Neuronal stem cell (in vitro differentiated cells): ENCODE measurements at regions not wholly inside any gene's neighbourhood (a gene's known extent, or its start where the extent isn't known, plus 50 kb on each side); places are given as distances from the start of the nearest gene placed in this dataset.
"Not testable (repeated sequence)": the region's sequence is repeated elsewhere in the genome, so short reads cannot be mapped to it uniquely, and the experiment has no call there.

Experiments
- DNase-seq: peaks from one replicate; pipeline ENCODE4 v3.0.0-alpha.2; 2013; ENCODE audit warnings: low spot score
- H2AFZ ChIP-seq: one replicate; pipeline ENCODE4 v1.6.1; 2013; ENCODE audit warnings: mild to moderate bottlenecking, low read length, inconsistent platforms
- H2AK5ac ChIP-seq: 2 replicates; pipeline ENCODE4 v1.6.1; 2013; ENCODE audit warnings: low read depth, mild to moderate bottlenecking, inconsistent platforms, low read length, moderate library complexity, mixed read lengths
- H2BK120ac ChIP-seq: 2 replicates; pipeline ENCODE4 v1.6.1; 2013; ENCODE audit warnings: low read depth, mild to moderate bottlenecking, inconsistent platforms, low read length, moderate library complexity, mixed read lengths
- H2BK12ac ChIP-seq: one replicate; pipeline ENCODE4 v1.6.1; 2013; ENCODE audit warnings: low read length, inconsistent platforms
- H2BK15ac ChIP-seq: 2 replicates; pipeline ENCODE4 v1.6.1; 2013; ENCODE audit warnings: mild to moderate bottlenecking, low read length, inconsistent platforms, mixed read lengths
- H2BK5ac ChIP-seq: one replicate; pipeline ENCODE4 v1.6.1; 2013; ENCODE audit warnings: inconsistent platforms, mild to moderate bottlenecking, low read length, moderate library complexity
- H3K14ac ChIP-seq: one replicate; pipeline ENCODE4 v1.6.1; 2013; ENCODE audit warnings: low read length, inconsistent platforms
- H3K18ac ChIP-seq: 2 replicates; pipeline ENCODE4 v1.6.1; 2013; ENCODE audit warnings: low read length, inconsistent platforms
- H3K23ac ChIP-seq: 2 replicates; pipeline ENCODE4 v1.6.1; 2013; ENCODE audit warnings: low read depth, mild to moderate bottlenecking, mixed read lengths, low read length, inconsistent platforms; ENCODE audit not compliant: poor library complexity
- H3K27ac ChIP-seq: replicated peaks from 3 replicates; pipeline ENCODE4 v1.5.1; 2013; ENCODE audit warnings: low read length, inconsistent platforms
- H3K27me3 ChIP-seq, 3 experiments: 2 replicates each; pipeline ENCODE4 v1.6.1; 2013; ENCODE audit warnings: low read length in 3 of 3, mild to moderate bottlenecking in 2 of 3, inconsistent platforms in 1 of 3, low read depth in 1 of 3, mixed read lengths in 1 of 3, moderate library complexity in 1 of 3; ENCODE audit not compliant: control insufficient read depth in 3 of 3, insufficient read depth in 3 of 3
- H3K36me3 ChIP-seq, 2 donors: replicated peaks in 1 of 2; 2 replicates each; pipeline ENCODE4 v1.6.1; 2013; ENCODE audit warnings: low read length in 2 of 2; ENCODE audit not compliant: control insufficient read depth in 2 of 2, insufficient read depth in 2 of 2
- H3K4ac ChIP-seq: 2 replicates; pipeline ENCODE4 v1.6.1; 2013; ENCODE audit warnings: inconsistent platforms, mild to moderate bottlenecking, low read length, moderate library complexity
- H3K4me1 ChIP-seq, 2 donors: 1 replicate in 1 of 2; 2 replicates in 1 of 2; pipeline ENCODE4 v1.6.1; 2013; ENCODE audit warnings: low read length in 2 of 2, low read depth in 1 of 2; ENCODE audit not compliant: control insufficient read depth in 2 of 2, insufficient read depth in 1 of 2
- H3K4me2 ChIP-seq: one replicate; pipeline ENCODE4 v1.6.1; 2013; ENCODE audit warnings: mild to moderate bottlenecking, low read length, inconsistent platforms; ENCODE audit not compliant: insufficient read depth, poor library complexity, severe bottlenecking
- H3K4me3 ChIP-seq, 2 donors: 2 replicates each; pipeline ENCODE4 v1.5.1; 2013; ENCODE audit warnings: low read length in 2 of 2, mild to moderate bottlenecking in 2 of 2, inconsistent platforms in 1 of 2, moderate library complexity in 1 of 2
- H3K79me1 ChIP-seq: one replicate; pipeline ENCODE4 v1.6.1; 2013; ENCODE audit warnings: low read depth, mild to moderate bottlenecking, inconsistent platforms, low read length, moderate library complexity
- H3K9ac ChIP-seq: one replicate; pipeline ENCODE4 v1.6.1; 2013; ENCODE audit warnings: mild to moderate bottlenecking, low read depth, low read length, inconsistent platforms; ENCODE audit not compliant: poor library complexity
- H3K9me3 ChIP-seq, 2 donors: replicated peaks in 1 of 2; 2 replicates each; pipeline versions ENCODE3 to v1.6.1; 2013; ENCODE audit warnings: low read length in 2 of 2, mild to moderate bottlenecking in 2 of 2, inconsistent platforms in 1 of 2, low read depth in 1 of 2, mixed read lengths in 1 of 2, moderate library complexity in 1 of 2; ENCODE audit not compliant: control insufficient read depth in 2 of 2, insufficient read depth in 1 of 2
- H4K8ac ChIP-seq: one replicate; pipeline ENCODE4 v1.6.1; 2013; ENCODE audit warnings: low read depth, mild to moderate bottlenecking, inconsistent platforms, low read length, moderate library complexity
- H4K91ac ChIP-seq: one replicate; pipeline ENCODE4 v1.6.1; 2013; ENCODE audit warnings: low read length, low read depth, mild to moderate bottlenecking, inconsistent platforms; ENCODE audit not compliant: poor library complexity
- WGBS, 2 donors: extraction: QIAGEN DNeasy Blood & Tissue Kit; methylation state at CpG; one replicate each; pipeline ENCODE4 v1.1.7; 2013; ENCODE audit warnings: missing lambda C conversion rate in 2 of 2, mixed read lengths in 1 of 2; ENCODE audit not compliant: insufficient read length in 2 of 2, insufficient replicate concordance in 1 of 2; ENCODE audit errors: extremely low coverage in 2 of 2; 5-methylcytosine and 5-hydroxymethylcytosine counted together

DNA sequence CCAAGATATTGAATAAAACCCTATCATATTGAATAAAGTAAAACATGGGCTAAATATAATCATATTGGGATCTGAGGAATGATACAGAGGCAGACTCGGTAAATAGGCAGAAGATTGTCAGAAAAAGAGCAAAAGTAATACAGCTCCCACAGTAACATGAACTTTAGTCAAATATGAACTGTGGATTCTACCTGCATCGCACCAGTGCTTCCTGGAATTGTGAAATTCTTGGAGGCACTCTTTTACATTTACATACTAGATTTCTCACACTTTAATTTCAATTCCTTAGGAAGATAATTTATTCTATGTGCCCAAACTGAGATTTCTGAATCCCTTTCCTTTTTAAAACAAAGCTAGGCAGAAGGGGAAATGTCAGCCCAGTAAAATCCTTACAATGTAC, 325.1 kb upstream of the SLC39A10 start:
- no peak for DNase-seq
- Histone ChIP-seq H2AFZ (no peak overlapping the region), H3K27ac (no peak overlapping the region), H3K14ac (no peak overlapping the region), H3K79me1 (no peaks in the 10 kb centered on the region), H4K8ac (no peak overlapping the region), H3K9me3 (no peaks in the 10 kb centered on the region), H3K4me1 (no peaks in the 10 kb centered on the region), H3K4me3 (no peak overlapping the region), H3K18ac (no peak overlapping the region), H3K9ac (no peak overlapping the region), H2BK120ac (no peak overlapping the region), H2BK15ac (no peak overlapping the region), H3K4me2 (no peak overlapping the region), H2AK5ac (no peak overlapping the region), H3K4ac (no peak overlapping the region), H3K27me3 (no peaks in the 10 kb centered on the region), H4K91ac (no peak overlapping the region), H3K23ac (no peak overlapping the region), H3K36me3 (no peaks in the 10 kb centered on the region), H2BK5ac (no peak overlapping the region), H2BK12ac (no peak overlapping the region)
- WGBS, 2 donors: no CpG with 5 or more reads among the region's 2 CpGs

DNA sequence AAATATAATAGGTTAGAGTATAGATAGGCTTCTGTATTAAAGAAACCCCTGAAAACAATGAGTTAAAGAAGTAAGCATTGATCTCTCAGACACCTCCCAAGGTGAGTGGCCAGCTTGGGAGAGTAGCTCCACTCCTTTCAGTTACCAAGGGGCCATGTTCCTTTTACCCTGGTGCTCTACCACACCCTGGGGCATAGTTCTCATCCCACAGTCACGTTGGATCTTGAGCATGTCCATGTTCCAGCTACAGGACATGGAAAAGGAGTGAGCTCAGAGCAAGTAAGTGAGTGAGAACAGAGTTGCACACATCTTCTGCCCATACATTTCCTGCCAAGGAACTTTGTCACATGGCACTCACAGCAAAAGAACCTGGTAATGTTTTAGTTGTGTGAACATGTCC, 325.9 kb upstream of the SLC39A10 start:
- Histone ChIP-seq H3K9ac (no peak overlapping the region), H4K8ac (no peak overlapping the region), H3K4me1 (no peaks in the 10 kb centered on the region), H3K27ac (no peak overlapping the region), H3K27me3 (no peaks in the 10 kb centered on the region), H2BK120ac (no peak overlapping the region), H3K79me1 (no peaks in the 10 kb centered on the region), H4K91ac (no peak overlapping the region), H3K23ac (no peak overlapping the region), H2BK5ac (no peak overlapping the region), H3K9me3 (no peaks in the 10 kb centered on the region), H2BK15ac (no peak overlapping the region), H2BK12ac (no peak overlapping the region), H3K4me3 (no peak overlapping the region), H3K4me2 (no peak overlapping the region), H3K36me3 (no peaks in the 10 kb centered on the region), H2AFZ (no peak overlapping the region), H2AK5ac (no peak overlapping the region), H3K14ac (no peak overlapping the region), H3K4ac (no peak overlapping the region), H3K18ac (no peak overlapping the region)
- DNase-seq: no peak
- WGBS, 2 donors: no CpG with 5 or more reads among the region's 1 CpG

DNA sequence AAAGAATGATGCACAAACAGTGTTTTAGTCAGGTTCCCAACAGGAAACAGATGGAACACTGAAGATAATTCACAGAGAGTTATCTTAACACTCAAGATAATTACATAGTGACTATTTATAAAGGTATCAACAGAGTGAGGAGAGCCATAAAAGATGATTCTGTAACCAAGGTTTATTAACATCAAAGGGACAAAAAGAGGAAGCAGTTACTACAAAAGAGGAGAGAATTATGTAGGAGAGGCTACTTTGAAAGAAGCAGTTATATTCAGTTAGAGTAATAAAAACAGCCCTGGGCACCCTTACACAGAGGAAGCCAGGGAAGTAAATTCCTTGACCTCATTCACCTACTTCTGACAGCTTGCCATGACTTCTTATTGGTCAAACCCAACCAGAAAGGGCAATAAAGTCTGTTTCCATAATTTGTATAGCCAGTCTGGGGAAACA, 326.5 kb upstream of the SLC39A10 start:
- Histone ChIP-seq H3K4me3 (no peak overlapping the region), H3K18ac (no peak overlapping the region), H3K4ac (no peak overlapping the region), H2BK120ac (no peak overlapping the region), H3K4me2 (no peak overlapping the region), H4K8ac (no peak overlapping the region), H2BK5ac (no peak overlapping the region), H3K9ac (no peak overlapping the region), H3K14ac (no peak overlapping the region), H3K4me1 (no peaks in the 10 kb centered on the region), H3K36me3 (no peaks in the 10 kb centered on the region), H3K23ac (no peak overlapping the region), H2AFZ (no peak overlapping the region), H3K27ac (no peak overlapping the region), H2AK5ac (no peak overlapping the region), H3K9me3 (no peaks in the 10 kb centered on the region), H2BK12ac (no peak overlapping the region), H2BK15ac (no peak overlapping the region), H3K79me1 (no peaks in the 10 kb centered on the region), H3K27me3 (no peaks in the 10 kb centered on the region), H4K91ac (no peak overlapping the region)
- DNase-seq: no peak

DNA sequence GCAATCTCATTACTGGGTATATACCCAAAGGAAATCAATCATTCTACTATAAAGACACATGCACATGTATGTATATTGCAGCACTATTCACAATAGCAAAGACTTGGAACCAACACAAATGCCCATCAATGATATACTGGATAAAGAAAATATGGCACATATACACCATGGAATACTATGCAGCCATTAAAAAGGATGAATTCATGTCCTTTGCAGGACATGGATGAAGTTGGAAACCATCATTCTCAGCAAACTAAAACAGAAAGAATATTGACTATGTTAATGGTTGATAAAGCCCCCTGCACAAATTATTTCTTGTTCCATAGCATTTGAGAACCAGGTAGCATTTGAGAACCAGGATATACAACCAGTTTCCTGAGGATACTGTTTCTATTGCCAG, 327.2 kb upstream of the SLC39A10 start:
- H3K23ac ChIP-seq, H3K4me3 ChIP-seq, H4K8ac ChIP-seq, H3K27me3 ChIP-seq, H3K14ac ChIP-seq, H3K4me2 ChIP-seq, H3K4me1 ChIP-seq, H3K9ac ChIP-seq, H2AK5ac ChIP-seq, H2BK120ac ChIP-seq, H3K36me3 ChIP-seq, H3K9me3 ChIP-seq, H2AFZ ChIP-seq, H3K18ac ChIP-seq, H2BK12ac ChIP-seq, DNase-seq, H3K4ac ChIP-seq, H2BK15ac ChIP-seq, H3K79me1 ChIP-seq, H3K27ac ChIP-seq, H2BK5ac ChIP-seq, H4K91ac ChIP-seq: not testable (repeated sequence)
